Stimulated activated CD4-positive, alpha-beta T cell treated with anti-CD3 and anti-CD28 coated beads, Interleukin-2, amount 100 ng/mL, for 48 hours (primary cell): ENCODE measurements at regions not wholly inside any gene's neighbourhood (a gene's known extent, or its start where the extent isn't known, plus 50 kb on each side); places are given as distances from the start of the nearest gene placed in this dataset.
"Not testable (repeated sequence)": the region's sequence is repeated elsewhere in the genome, so short reads cannot be mapped to it uniquely, and the experiment has no call there.

Source experiments
- DNase-seq, 2 donors: peaks; one replicate each; pipeline ENCODE4 v3.0.0-alpha.2; 2020

- DNase-seq: no peak
Observed at GRCh38 chr10:80751940-80752339, 214.2 kb downstream of the SH2D4B start.

DNA sequence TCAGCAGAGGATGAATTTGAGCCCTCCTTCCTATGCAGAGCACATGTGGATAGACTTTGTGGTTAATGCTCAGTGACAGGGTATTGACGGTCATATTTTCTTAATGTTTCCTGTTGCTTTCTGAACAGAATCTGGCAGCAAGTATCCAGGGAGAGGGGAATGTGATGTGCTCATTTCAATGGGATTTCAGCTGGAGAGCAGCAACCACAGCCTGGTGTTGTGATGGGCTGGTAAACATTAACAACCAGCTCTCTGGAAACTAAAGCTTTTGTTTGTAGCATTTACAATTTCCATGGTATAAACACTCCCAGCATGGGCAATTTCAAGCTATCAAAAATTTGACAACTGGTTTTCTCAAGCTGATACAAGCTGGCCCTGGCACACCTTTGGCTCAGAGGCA, 215.9 kb downstream of the SH2D4B start:
- no peak for DNase-seq

- no peak for DNase-seq
Observed at GRCh38 chr10:80755893-80756292, 218.2 kb downstream of the SH2D4B start.

- DNase-seq: no peak
Observed at GRCh38 chr10:80759693-80760092, 222.0 kb downstream of the SH2D4B start.

DNA sequence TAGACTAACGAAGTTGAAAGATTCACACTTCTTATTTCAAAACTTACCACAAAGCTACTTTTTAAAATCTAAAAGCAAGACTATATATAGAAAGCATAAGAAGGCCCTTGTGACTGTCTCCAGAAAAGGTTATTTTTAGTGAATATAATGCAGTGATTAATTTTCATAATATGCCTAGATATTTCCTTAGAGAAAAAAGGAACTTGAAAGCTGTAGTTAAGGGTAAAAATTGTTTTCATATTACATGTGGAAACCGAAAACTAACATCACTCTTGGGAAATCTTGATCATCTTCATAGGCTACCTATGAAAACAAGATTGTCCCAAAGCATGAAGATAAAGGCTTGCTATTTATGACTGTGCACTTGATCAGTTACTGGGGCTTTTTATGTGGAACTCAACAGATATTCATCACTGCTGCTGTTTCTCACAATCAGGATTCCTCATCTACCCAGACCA, 223.2 kb downstream of the SH2D4B start:
- DNase-seq: no peak

GRCh38 chr10:80767963-80768362, 230.3 kb downstream of the SH2D4B start:
- DNase-seq: no peak

GRCh38 chr10:80769700-80770160, 232.0 kb downstream of the SH2D4B start:
- no peak for DNase-seq

DNA sequence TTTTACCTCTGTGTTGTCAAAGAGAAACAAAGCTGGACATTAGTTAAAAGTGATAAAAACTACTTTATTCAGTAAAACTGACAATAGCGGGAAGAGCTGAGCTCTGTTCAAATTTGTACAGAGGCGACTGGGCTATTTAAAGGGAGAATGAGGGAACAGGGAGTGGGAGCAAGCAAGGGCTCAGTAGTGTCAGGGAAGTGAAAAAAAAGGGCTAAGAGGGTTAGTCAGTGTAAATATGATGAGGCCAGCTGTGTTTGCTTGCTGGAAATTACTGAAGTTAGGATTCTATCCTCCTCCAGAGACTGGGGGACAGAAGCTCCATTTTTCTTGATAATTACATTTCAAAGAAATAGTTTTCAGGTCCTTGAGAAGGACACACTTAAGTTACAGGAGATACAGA, 232.5 kb downstream of the SH2D4B start:
- no peak for DNase-seq

- no peak for DNase-seq
Observed at GRCh38 chr10:80771285-80771684, 233.6 kb downstream of the SH2D4B start.

GRCh38 chr10:80771902-80772555, 234.3 kb downstream of the SH2D4B start:
- no peak for DNase-seq

- no peak for DNase-seq
Observed at GRCh38 chr10:80772596-80772995, 234.9 kb downstream of the SH2D4B start.

GRCh38 chr10:80784695-80785094, 247.0 kb downstream of the SH2D4B start:
- no peak for DNase-seq

DNA sequence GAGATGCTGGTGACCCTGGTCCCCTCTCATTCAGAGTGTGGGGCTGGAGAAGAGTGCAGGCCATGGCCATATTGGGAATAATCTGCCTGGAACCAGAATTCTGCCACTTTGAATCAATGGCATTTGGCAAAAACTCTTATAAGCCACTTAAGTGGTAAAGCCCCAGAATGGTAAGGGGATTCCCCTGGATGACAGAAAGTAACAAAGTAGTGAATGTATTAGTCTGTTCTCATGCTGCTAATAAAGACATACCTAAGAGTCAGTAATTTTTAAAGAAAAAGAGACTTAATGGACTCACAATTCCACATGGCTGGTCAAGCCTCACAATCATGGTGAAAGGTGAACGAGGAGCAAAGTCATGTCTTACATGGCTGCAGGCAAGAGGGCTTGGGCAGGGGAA, 248.6 kb downstream of the SH2D4B start:
- no peak for DNase-seq

DNA sequence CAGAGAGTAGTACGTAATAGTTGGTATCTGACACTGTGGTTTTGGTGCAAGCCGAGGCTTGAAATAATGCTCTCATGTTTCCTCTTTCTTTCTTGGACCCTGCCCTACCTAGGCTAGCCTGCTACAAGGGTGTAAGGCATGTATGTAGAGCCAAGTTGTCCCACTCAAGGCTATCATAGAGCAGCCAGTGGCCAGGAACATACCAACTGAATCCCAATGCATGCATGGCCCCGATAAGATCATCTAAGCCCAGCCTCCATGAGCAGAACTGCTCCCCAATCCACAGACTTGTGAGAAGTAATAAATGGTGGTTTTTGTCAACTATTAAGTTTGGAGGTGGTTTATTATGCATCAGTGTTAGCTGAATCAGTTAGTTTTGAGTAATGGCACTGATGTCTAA, 250.2 kb downstream of the SH2D4B start:
- no peak for DNase-seq

DNA sequence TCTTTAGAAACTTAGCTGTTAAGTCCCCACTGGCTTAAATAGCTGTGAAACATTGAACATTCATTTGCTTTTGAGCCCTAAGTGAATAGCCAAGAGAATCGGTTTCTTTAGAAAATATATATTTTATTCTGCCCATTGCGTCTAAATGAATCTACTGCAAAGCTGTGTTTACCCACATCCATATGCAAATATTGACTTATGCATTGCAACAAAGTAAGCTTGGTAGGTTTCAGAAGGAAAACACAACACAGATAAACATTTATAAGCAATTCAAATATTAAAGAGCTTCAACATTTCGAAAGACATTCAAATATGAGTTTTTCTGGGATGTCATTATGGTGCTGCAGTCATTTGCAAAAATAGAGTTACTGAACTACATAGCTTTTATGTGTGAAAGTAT, 257.3 kb downstream of the SH2D4B start:
- DNase-seq: no peak

DNA sequence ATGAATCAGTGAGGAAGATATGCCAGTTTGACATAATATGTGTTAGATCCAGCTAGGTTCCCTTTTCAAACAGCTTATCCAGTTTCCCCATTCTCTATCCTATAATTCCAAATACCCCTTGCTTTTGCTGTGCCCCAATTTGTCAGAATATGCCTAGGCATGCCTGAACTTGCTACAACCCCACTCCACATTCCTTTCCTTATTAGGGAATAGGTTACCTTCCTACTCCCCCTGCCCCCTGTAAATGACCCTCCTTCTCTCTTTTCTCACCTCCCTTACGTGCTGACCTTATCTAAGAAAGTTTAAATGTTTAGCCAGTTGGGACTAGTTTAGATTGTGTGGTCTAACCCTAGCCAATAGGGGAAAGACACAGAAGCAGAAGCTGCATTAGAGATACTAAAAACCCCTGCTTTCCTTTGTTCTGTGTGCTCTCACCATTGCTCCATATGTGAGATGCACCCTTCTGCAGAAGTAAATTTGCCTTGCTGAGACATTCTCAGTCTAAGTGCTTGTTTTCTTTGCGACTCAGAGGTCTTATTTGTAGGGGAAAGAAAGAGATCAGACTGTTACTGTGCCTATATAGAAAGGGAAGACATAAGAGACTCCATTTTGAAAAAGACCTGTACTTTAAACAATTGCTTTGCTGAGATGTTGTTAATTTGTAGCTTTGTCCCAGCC, 267.8 kb downstream of the SH2D4B start:
- no peak for DNase-seq

GRCh38 chr10:80814147-80814652, 276.5 kb downstream of the SH2D4B start:
- no peak for DNase-seq

- no peak for DNase-seq
Observed at GRCh38 chr10:80829151-80829550, 291.4 kb downstream of the SH2D4B start.

DNA sequence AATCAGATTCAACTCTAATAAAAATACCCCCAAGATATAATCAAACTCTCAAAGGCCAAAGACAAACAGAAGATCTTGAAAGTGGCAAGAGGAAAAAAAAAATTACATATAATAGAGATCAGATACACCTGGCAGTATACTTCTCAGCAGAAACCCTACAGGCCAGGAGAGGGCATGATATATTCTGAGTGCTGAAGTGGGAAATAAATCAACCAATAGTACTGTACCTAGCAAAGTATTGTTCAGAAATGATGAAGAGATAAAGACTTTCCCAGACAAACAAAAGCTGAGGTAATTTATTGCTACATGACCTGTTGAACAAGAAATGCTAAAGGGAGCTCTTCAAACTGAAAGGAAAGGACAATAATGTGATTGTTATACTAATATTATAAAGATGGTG, 291.9 kb downstream of the SH2D4B start:
- DNase-seq: no peak

DNA sequence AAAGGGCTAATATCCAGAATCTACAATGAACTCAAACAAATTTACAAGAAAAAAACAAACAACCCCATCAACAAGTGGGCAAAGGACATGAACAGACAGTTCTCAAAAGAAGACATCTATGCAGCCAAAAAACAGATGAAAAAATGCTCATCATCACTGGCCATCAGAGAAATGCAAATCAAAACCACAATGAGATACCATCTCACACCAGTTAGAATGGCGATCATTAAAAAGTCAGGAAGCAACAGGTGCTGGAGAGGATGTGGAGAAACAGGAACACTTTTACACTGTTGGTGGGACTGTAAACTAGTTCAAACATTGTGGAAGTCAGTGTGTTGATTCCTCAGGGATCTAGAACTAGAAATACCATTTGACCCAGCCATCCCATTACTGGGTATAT, 295.0 kb downstream of the SH2D4B start:
- DNase-seq: not testable (repeated sequence)

DNA sequence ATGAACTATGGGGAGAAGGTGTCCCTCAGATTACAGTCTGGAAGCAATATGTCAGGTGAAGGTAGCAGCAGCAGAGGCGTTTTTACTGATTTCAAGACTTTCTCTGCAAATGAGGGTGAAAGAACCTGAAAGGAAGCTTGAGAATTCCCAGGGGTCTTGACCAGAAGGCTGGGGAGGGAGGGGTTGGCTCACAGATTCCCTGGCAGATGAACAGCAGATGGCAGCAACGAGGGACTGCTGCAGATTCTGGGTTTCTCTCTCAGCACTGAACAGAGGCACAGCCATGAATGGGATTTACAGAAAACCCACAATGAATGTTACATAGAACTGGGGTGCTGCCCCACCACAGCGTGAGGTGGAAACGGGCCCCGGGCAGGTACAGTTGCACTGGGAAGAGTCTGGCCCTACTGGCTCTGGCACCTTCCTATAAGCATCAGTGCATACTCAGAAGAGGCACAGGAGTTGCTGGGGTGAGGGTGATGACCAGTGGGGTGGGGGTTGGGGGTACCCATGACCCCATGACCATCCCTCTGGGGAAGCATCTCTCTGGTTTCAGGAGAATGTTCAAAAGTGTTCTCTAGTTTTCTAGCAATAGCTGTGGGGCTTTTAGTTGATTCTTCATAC, 317.8 kb downstream of the SH2D4B start:
- DNase-seq: no peak

GRCh38 chr10:80856186-80856585, 318.5 kb downstream of the SH2D4B start:
- DNase-seq: no peak

DNA sequence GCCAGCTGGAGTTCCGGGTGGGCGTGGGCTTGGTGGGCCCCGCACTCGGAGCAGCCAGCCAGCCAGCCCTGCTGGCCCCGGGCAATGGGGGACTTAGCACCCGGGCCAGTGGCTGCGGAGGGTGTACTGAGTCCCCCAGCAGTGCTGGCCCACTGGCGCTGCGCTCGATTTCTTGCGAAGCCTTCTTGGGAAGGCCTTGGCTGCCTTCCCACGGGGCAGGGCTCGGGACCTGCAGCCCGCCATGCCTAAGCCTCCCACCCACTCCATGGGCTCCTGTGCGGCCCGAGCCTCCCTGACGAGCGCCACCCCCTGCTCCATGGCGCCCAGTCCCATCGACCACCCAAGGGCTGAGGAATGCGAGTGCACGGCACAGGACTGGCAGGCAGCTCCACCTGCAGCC, 321.6 kb downstream of the SH2D4B start:
- DNase-seq: not testable (repeated sequence)

DNA sequence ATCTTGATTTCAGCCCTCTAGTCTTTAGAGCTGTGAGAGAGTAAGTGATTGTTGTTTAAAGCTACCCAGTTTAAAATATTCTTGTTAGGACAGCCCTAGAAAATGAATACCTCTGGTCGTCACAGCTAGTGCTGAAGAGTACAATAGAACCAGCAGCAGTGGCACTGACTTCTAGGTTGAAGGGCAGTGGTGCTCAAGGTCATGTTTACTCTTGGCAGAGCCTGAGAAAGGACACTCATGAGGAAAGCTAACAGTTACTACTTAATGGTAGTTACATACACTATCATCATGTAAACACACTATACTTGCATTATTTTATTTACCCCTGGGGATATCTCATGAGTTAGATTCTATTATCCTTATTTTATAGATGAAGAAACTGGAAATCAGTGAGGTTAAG, 323.0 kb downstream of the SH2D4B start:
- DNase-seq: no peak
